Endometrial microvascular endothelial cells (primary cell): ENCODE measurements at regions not wholly inside any gene's neighbourhood (a gene's known extent, or its start where the extent isn't known, plus 50 kb on each side); places are given as distances from the start of the nearest gene placed in this dataset.
"Not testable (repeated sequence)": the region's sequence is repeated elsewhere in the genome, so short reads cannot be mapped to it uniquely, and the experiment has no call there.

Source experiments
- in situ Hi-C: cut with HindIII; loops from 2 replicates; pipeline ENCODE4 v1.10.0; 2017; ENCODE audit warnings: low sequenced_read_pairs, low pct_unique_long_range_greater_than_20kb; ENCODE audit errors: inconsistent ontology term

- in situ Hi-C loops: no loop called here
These were observed 390.5 kb upstream of the CLEC14A start for GRCh38 chr14:38646391-38646790.

GRCh38 chr14:38634913-38635312 is 379.0 kb upstream of the CLEC14A start:
- in situ Hi-C loops: not testable (repeated sequence)

GRCh38 chr14:38629412-38629811 is 373.5 kb upstream of the CLEC14A start:
- in situ Hi-C loops: no loop called here

- in situ Hi-C loops: no loop called here
These were observed 371.3 kb upstream of the CLEC14A start for GRCh38 chr14:38627163-38627562.

- in situ Hi-C loops: loop anchor here (25.0 kb wide), 1 partner anchor 361 kb away; the partner anchor contains the start of gene CLEC14A
These were observed 367.8 kb upstream of the CLEC14A start for GRCh38 chr14:38623661-38624060.

- in situ Hi-C loops: loop anchor here (25.0 kb wide), 1 partner anchor 356 kb away; the partner anchor contains the start of gene CLEC14A
These were observed 362.6 kb upstream of the CLEC14A start for GRCh38 chr14:38618514-38618913.

- in situ Hi-C loops: loop anchor here (25.0 kb wide), 1 partner anchor 355 kb away; the partner anchor contains the start of gene CLEC14A
These were observed 361.1 kb upstream of the CLEC14A start for GRCh38 chr14:38616959-38617358.

GRCh38 chr14:38611928-38612327 is 356.0 kb upstream of the CLEC14A start:
- in situ Hi-C loops: loop anchor here (25.0 kb wide), 1 partner anchor 350 kb away; the partner anchor contains the start of gene CLEC14A

- in situ Hi-C loops: loop anchor here (25.0 kb wide), 1 partner anchor 346 kb away; the partner anchor contains the start of gene CLEC14A
These were observed 352.4 kb upstream of the CLEC14A start for GRCh38 chr14:38608244-38608643.

- in situ Hi-C loops: loop anchor here (25.0 kb wide), 1 partner anchor 343 kb away; the partner anchor contains the start of gene CLEC14A
These were observed 349.6 kb upstream of the CLEC14A start for GRCh38 chr14:38605193-38606114.

GRCh38 chr14:38600572-38600971 is 344.7 kb upstream of the CLEC14A start:
- in situ Hi-C loops: loop anchor here (25.0 kb wide), 1 partner anchor 338 kb away; the partner anchor contains the start of gene CLEC14A

GRCh38 chr14:38593476-38593875 is 337.6 kb upstream of the CLEC14A start:
- in situ Hi-C loops: no loop called here

- in situ Hi-C loops: no loop called here
These were observed 337.0 kb upstream of the CLEC14A start for GRCh38 chr14:38592764-38593442.

GRCh38 chr14:38589747-38590350 is 334.0 kb upstream of the CLEC14A start:
- in situ Hi-C loops: no loop called here

- in situ Hi-C loops: no loop called here
These were observed 327.6 kb upstream of the CLEC14A start for GRCh38 chr14:38583471-38583870.

- in situ Hi-C loops: no loop called here
These were observed 322.4 kb upstream of the CLEC14A start for GRCh38 chr14:38578278-38578681.

GRCh38 chr14:38567703-38568102 is 311.8 kb upstream of the CLEC14A start:
- in situ Hi-C loops: no loop called here

- in situ Hi-C loops: no loop called here
These were observed 305.8 kb upstream of the CLEC14A start for GRCh38 chr14:38561657-38562056.

- in situ Hi-C loops: no loop called here
These were observed 303.8 kb upstream of the CLEC14A start for GRCh38 chr14:38559711-38560110.
